Smooth muscle cell (in vitro differentiated cells): ENCODE measurements at regions not wholly inside any gene's neighbourhood (a gene's known extent, or its start where the extent isn't known, plus 50 kb on each side); places are given as distances from the start of the nearest gene placed in this dataset.

Experiments used
- DNase-seq: peaks from one replicate; lab custom pipeline; 2025; ENCODE audit not compliant: unreplicated experiment; lab: John Stamatoyannopoulos, UW
- H2AFZ ChIP-seq: fragments of 200-600 bp; sonication (generic); 2 replicates; pipeline ENCODE4 v1.6.0; 2016; ENCODE audit warnings: antibody characterized with exemption, low read depth, mild to moderate bottlenecking
- H3F3A ChIP-seq: fragments of 200-600 bp; sonication (generic); 2 replicates; pipeline ENCODE4 v1.6.0; 2017; ENCODE audit warnings: antibody characterized with exemption, low read depth
- H3K27ac ChIP-seq: fragments of 200-600 bp; sonication (generic); 2 replicates; pipeline ENCODE4 v1.5.1; 2016; ENCODE audit warnings: low read depth, mild to moderate bottlenecking
- H3K27me3 ChIP-seq: fragments of 200-600 bp; sonication (generic); 2 replicates; pipeline ENCODE4 v1.6.1; 2016; ENCODE audit warnings: low read depth, mild to moderate bottlenecking
- H3K36me3 ChIP-seq: fragments of 200-600 bp; sonication (generic); 2 replicates; pipeline ENCODE4 v1.5.1; 2016; ENCODE audit warnings: low read depth
- H3K4me1 ChIP-seq: fragments of 200-600 bp; sonication (generic); 2 replicates; pipeline ENCODE4 v1.5.1; 2016; ENCODE audit warnings: low read depth
- H3K4me2 ChIP-seq: fragments of 200-600 bp; sonication (generic); 2 replicates; pipeline ENCODE4 v1.6.0; 2016; ENCODE audit warnings: mild to moderate bottlenecking
- H3K4me3 ChIP-seq: fragments of 200-600 bp; sonication (generic); 2 replicates; pipeline ENCODE4 v1.5.1; 2016; ENCODE audit warnings: mild to moderate bottlenecking
- H3K79me2 ChIP-seq: fragments of 200-600 bp; sonication (generic); 2 replicates; pipeline ENCODE4 v1.6.0; 2016; ENCODE audit warnings: low read depth, mild to moderate bottlenecking
- H3K9ac ChIP-seq: fragments of 200-600 bp; sonication (generic); 2 replicates; pipeline ENCODE4 v1.6.0; 2016; ENCODE audit warnings: low read depth
- H3K9me3 ChIP-seq: fragments of 200-600 bp; sonication (generic); replicated peaks from 2 replicates; pipeline ENCODE4 v1.5.1; 2016; ENCODE audit warnings: low read depth
- H4K20me1 ChIP-seq: fragments of 200-600 bp; sonication (generic); 2 replicates; pipeline ENCODE4 v1.6.0; 2016; ENCODE audit warnings: low read depth
- WGBS: methylation state at CpG from one replicate; pipeline ENCODE4 v1.1.7; 2016; ENCODE audit warnings: low lambda C conversion rate; 5-methylcytosine and 5-hydroxymethylcytosine counted together
- TF ChIP-seq, protein P1 (sequence below): fragments of 200-600 bp; sonication (generic); IDR thresholded peaks from 2 replicates; pipeline ENCODE4 v1.5.1; 2017; ENCODE audit warnings: borderline replicate concordance, mild to moderate bottlenecking, antibody characterized with exemption; ENCODE audit not compliant: insufficient read depth, poor library complexity, severe bottlenecking

GRCh38 chr11:133720951-133721350 is 124.4 kb downstream of the SPATA19 start:
- no peaks in the 10 kb centered on the region for H4K20me1 ChIP-seq
- peaks cover 7% of the 10 kb centered on the region for H3K27me3 ChIP-seq
- TF ChIP-seq, protein P1, sequence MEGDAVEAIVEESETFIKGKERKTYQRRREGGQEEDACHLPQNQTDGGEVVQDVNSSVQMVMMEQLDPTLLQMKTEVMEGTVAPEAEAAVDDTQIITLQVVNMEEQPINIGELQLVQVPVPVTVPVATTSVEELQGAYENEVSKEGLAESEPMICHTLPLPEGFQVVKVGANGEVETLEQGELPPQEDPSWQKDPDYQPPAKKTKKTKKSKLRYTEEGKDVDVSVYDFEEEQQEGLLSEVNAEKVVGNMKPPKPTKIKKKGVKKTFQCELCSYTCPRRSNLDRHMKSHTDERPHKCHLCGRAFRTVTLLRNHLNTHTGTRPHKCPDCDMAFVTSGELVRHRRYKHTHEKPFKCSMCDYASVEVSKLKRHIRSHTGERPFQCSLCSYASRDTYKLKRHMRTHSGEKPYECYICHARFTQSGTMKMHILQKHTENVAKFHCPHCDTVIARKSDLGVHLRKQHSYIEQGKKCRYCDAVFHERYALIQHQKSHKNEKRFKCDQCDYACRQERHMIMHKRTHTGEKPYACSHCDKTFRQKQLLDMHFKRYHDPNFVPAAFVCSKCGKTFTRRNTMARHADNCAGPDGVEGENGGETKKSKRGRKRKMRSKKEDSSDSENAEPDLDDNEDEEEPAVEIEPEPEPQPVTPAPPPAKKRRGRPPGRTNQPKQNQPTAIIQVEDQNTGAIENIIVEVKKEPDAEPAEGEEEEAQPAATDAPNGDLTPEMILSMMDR = no peak
- no peak overlapping the region for H3K4me3 ChIP-seq
- no peaks in the 10 kb centered on the region for H3K36me3 ChIP-seq
- no peak overlapping the region for H3K27ac ChIP-seq
- DNase-seq = no peak
- no peaks in the 10 kb centered on the region for H3K79me2 ChIP-seq
- no peaks in the 10 kb centered on the region for H3F3A ChIP-seq
- H2AFZ ChIP-seq = no peak overlapping the region
- H3K9ac ChIP-seq = no peak overlapping the region
- H3K4me2 ChIP-seq = no peak overlapping the region
- H3K4me1 ChIP-seq = no peaks in the 10 kb centered on the region
- H3K9me3 ChIP-seq = no peaks in the 10 kb centered on the region
- WGBS = 94% methylated on average over 6 of the region's 6 CpGs

DNA sequence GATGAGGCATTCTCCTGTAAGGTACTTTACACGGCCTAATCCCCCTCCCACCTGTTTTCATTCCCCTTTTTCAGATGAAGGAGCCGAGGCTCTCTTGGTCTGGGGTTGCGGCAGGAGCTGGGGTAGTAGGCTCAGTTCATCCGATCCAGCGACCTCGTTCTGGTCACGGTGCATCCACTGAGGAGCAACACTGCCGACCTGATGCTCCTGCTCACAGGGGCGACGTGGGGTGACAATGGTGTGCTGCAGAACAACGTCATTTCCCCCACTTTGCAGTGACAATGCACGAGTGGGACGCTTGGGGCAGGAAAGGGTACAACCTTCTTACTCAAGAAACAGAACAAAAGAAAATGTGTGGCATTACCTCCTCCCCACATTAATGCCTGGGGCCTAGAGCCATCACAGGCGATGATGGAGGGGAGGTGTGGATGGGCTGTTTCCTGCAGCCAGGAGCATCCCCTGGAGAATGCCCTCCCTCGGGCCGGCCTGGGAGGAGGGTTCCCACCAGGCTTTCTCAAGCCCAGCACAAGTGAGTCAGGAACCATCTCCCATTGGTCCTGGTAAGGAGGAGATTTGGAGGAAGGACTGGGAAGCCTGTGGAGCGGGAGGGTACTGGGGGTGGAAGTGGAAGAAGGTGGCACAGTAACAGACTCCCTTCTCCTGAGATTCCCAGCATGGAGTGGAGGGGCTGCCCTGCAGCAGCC is 125.6 kb downstream of the SPATA19 start:
- WGBS = 85% methylated on average over 17 of the region's 17 CpGs
- H3K79me2 ChIP-seq = no peaks in the 10 kb centered on the region
- no peak overlapping the region for H3K4me2 ChIP-seq
- no peaks in the 10 kb centered on the region for H3K27me3 ChIP-seq
- no peak overlapping the region for H3K27ac ChIP-seq
- peaks cover 6% of the 10 kb centered on the region for H3K4me1 ChIP-seq
- H3K4me3 ChIP-seq = no peak overlapping the region
- H3K9me3 ChIP-seq = no peaks in the 10 kb centered on the region
- no peak overlapping the region for H3K9ac ChIP-seq
- no peaks in the 10 kb centered on the region for H4K20me1 ChIP-seq
- H3K36me3 ChIP-seq = no peaks in the 10 kb centered on the region
- no peaks in the 10 kb centered on the region for H3F3A ChIP-seq
- DNase-seq = no peak
- no peak overlapping the region for H2AFZ ChIP-seq
- TF ChIP-seq, protein P1 = no peak

DNA sequence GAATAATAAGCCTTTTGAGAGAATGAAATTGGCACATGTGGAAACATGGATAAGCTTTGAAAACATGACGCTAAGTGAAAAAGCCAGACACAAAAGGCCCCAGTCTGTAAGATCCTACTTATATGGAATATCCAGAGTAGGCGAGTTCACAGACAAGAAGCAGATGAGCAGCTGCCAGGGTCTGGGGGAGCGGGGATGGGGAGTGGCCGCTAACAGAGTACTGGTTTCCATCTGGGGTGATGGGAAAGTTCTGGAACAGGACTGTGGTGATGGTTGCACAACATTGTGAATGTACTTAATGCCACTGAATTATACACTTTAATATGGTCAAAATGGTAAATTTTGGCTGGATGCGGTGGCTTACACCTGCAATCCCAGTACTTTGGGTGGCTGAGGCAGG is 126.5 kb downstream of the SPATA19 start:
- no peaks in the 10 kb centered on the region for H3K9me3 ChIP-seq

More for the DNA sequence above, 126.5 kb downstream of the SPATA19 start:
- Histone ChIP-seq H3K4me3 (no peak overlapping the region), H3K79me2 (no peaks in the 10 kb centered on the region), H3K4me1 (peaks cover 13% of the 10 kb centered on the region), H2AFZ (no peak overlapping the region), H4K20me1 (no peaks in the 10 kb centered on the region), H3K4me2 (no peak overlapping the region), H3K27ac (peak overlapping the region; percentile 81), H3K9ac (no peak overlapping the region), H3K27me3 (no peaks in the 10 kb centered on the region), H3F3A (no peaks in the 10 kb centered on the region), H3K36me3 (no peaks in the 10 kb centered on the region)
- DNase-seq = no peak
- 65% methylated on average over 5 of the region's 5 CpGs for WGBS
- TF ChIP-seq, protein P1 = no peak
